ENCODE measurements at regions not wholly inside any gene's neighbourhood (a gene's known extent, or its start where the extent isn't known, plus 50 kb on each side); places are given as distances from the start of the nearest gene placed in this dataset.

DNA sequence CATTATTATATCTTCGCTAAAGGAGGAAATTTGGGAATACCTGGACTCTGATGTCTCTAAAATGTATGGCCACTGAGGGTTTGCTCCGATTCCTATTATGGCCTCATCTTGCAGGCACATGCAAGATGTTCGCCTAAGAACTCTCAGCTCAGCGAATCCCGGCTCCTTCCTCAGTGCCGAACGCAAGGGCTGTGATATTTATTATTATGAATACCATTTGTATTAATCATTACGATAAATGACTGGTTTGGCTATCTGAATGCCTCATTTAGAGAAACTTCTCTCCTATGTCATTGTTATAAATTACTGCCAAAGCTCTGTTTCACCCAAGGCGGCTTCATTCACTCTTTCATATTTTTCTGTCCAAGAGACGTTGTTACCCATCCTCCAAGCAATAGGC is 369.7 kb upstream of the TSHZ3 start:
- DNase-seq: no peak

GRCh38 chr19:31723101-31723500 is 373.9 kb upstream of the TSHZ3 start:
- no peak for DNase-seq

- DNase-seq: no peak
Measured at GRCh38 chr19:31725051-31725450, 375.8 kb upstream of the TSHZ3 start.

GRCh38 chr19:31727536-31727935 is 378.3 kb upstream of the TSHZ3 start:
- DNase-seq: no peak

- DNase-seq: no peak
Measured at GRCh38 chr19:31730270-31730669, 381.0 kb upstream of the TSHZ3 start.

DNA sequence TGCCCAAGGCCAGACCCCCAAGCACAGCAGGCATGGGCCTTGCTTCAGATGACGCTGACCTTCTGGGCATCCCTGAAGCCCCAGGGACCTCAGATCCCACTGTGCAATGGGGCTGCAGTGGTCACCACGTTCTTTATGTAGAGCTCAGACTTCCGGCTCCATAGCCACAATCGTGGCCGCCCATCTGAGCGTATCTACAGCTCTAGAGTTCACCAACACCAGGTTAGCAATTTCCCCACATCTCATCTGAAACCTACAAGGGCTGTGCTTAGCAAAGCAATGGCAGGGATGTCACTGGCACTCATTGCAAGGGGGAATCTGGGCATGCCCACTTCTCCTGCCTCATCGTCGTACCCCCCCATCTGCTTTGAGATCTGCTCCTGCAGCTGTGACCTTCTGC is 384.4 kb upstream of the TSHZ3 start:
- DNase-seq: no peak

- no peak for DNase-seq
Measured at GRCh38 chr19:31742249-31742648, 393.0 kb upstream of the TSHZ3 start.

GRCh38 chr19:31745731-31746130 is 396.5 kb upstream of the TSHZ3 start:
- DNase-seq: no peak

DNA sequence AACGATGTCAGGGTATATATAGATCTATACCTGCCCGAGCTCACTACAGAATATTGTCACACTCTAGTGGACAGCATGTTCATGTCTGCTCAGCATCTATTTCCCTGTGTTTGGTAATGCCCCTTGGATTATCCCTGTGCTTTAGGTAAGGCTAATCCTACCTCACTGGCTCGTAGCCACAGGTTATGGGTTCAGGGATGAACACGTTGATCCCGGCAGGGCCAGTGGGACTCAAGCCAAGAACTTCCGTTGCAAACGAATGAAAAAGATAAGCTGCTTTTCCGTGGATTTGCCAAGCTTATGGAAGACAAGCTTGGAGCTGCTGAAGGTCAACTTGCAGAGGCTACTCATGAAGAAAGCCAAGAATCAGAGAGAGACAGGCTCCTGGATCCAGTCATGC is 400.0 kb upstream of the TSHZ3 start:
- DNase-seq: no peak

DNA sequence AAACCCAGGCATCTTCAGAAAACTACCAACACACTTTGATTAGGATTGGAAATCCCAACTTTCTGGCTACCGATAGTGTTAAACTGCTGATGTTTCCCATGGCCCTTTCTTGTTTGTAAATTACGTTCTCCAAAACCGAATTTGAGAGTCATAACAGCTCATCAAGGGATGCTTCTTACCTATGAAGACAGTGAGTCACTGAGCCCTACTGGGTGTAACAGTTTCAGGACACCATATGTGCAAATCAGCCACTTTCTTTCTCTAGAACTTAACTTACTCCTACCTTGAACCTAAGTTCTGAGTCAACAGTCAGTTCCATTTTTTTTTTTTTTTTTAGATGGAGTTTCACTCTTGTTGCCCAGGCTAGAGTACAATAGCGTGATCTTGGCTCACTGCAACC is 410.1 kb upstream of the TSHZ3 start:
- no peak for DNase-seq

DNA sequence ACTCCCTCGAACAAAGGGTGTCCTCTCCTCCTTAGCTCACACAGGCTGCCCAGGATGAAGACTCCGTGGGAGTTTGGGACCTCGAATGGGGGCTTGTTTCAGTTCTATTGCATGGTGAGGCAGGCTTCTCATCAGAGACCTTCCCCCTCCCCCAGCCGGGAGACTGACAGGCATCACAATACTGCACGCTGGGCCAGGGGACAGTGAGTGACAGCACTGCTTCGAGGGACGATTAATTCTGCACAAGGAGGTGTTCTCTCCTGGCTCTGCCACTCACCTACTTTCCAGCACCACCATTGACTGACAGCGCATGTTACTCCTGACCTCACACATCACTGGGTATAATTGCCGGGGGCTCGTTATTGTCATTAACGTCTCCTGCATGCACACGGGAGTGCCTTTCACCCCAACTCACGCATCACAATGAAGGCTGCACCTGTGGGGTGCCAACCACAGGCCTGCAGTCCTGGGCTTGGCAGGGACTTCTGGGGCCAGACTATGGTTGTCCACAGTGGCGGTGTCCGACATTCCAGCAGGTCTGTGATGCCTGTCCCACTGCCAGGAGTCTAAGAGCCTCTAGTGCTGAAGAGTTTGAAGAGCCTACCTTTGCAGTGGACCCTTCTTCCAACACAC is 412.2 kb upstream of the TSHZ3 start:
- DNase-seq: no peak

- DNase-seq: no peak
Measured at GRCh38 chr19:31770223-31770622, 421.0 kb upstream of the TSHZ3 start.

GRCh38 chr19:31772915-31773314 is 423.7 kb upstream of the TSHZ3 start:
- no peak for DNase-seq

- no peak for DNase-seq
Measured at GRCh38 chr19:31781542-31781941, 432.3 kb upstream of the TSHZ3 start.

DNA sequence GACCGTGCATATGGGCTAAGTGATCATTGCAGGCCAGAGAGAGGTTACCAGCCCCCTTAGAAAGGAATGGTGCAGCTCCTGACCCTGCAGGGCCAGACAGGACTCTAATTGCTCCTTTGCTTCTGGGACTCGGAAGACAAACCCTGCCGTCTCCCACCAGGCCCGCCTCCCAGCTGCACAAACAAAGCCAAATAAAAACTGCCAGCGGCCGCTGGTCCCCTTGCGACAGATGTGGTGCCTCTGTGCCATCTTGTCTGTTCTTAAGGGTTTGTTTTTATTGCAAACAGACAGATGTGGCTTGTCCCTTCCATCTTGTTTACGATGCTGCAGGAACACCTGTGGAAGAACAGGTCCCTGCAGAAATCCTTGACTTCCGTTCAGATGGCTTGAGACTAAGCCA is 434.4 kb upstream of the TSHZ3 start:
- DNase-seq: no peak

DNA sequence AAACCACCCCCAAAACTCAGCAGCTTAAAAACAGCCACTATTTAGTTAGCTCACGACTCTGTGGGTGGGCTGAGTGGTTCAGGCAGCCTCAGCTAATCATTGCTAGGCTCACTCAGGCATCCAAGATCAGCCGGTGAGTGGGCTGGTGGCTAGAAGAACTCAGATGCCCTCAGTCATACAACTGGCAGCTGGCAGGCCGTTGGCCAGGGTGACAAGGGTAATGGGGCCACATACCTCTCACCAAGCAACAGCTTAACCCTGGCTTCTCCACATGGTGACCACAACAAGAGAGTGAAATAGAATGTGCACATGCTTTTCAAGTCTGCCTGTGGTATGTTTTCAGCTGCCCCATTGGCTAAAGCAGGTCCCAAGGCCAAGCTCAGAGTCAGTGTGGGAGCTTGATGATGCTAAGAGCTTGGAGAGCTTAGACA is 435.4 kb upstream of the TSHZ3 start:
- DNase-seq: no peak

- DNase-seq: no peak
Measured at GRCh38 chr19:31801611-31802010, 452.4 kb upstream of the TSHZ3 start.

DNA sequence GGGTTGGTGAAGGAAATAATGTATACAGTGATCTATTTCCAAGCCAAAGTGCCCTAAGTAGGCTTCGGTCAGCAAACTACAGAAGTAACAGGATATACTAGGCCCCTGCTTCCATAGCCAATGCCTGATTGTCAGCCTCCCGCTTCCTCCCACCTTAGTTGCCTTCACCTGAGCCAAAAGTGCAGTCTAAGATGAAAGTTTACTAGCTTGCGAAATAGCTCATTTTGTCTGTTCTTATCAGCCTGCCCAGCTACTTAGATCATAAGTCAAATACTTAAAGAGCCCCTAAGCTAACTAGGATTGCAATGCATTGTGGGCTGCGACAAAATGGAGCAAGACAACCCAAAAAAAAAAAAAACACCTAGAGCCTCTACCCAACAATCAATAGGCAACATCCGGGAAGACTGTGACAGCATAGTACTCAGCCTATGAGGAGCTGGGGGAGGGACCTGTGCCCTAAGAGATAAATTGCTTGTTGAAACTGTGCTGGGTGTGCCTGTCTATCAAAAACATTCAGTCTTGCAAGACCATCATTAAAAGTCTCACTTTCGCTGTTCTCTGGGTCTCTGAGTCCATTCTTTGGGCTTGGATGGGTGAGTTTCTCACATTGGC is 454.7 kb upstream of the TSHZ3 start:
- no peak for DNase-seq

DNA sequence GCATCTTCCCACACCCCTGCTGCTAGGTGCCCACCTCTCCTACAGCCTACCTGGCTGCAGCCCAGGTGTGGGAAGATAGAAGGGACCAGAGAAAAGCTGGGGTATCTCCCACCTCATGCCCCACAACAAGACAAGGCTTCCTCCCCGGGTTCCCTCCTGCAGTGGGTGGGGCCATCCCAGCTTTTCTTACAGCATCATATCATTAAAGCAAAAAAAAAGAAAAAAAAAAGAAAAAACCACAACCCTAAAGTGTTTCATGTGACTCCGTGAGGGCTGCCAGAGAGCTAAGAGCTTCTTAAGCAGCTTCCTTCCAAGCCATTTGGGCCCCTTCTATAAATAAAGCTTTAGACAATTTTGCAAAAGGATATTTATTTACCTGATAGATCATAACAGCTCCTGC is 455.4 kb upstream of the TSHZ3 start:
- DNase-seq: no peak

DNA sequence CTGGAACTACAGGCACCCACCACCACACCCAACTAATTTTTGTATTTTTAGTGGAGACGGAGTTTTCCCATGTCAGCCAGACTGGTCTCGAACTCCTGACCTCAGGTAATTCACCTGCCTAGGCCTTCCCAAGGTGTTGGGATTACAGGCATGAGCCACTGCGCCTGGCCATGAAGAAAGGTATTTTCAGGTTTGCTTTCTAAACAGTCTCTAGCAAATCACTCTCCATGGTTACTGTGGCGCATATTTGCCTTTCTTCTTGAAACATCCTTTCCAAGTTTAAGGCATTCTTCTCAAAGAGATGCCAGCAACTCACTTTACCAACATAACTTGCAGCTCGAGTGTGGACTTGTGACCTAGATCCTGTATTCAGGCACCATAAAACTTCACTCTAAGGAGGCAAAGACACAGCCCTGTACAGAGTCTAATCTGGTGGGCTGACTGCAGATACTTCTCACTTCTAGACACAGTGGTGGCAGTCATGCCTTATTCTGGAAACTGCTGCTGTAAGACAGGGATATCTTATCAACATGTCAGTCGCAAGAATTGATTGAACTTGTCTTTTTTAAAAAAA is 461.4 kb upstream of the TSHZ3 start:
- no peak for DNase-seq

GRCh38 chr19:31817971-31818797 is 468.9 kb upstream of the TSHZ3 start:
- DNase-seq: no peak

GRCh38 chr19:31818798-31819105 is 469.5 kb upstream of the TSHZ3 start:
- no peak for DNase-seq

DNA sequence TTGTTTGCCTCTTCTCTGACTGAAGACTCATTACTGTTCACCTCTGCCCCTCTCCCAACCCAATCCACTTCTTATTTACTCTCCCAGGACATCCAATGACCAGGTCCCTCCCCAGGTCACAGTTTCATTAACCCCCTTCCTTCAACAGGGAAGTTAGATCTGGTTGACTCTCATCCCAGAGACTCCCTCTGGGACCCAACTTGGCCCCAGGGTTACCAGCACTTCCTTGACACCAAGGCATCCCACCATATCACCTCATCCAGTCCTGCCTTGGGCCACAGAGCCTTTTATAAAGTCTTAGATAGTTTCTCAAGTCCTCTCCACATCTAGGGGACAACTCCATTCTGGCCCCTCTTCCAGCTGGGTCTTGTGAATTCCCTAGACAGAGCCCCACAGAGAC is 470.6 kb upstream of the TSHZ3 start:
- DNase-seq: no peak

DNA sequence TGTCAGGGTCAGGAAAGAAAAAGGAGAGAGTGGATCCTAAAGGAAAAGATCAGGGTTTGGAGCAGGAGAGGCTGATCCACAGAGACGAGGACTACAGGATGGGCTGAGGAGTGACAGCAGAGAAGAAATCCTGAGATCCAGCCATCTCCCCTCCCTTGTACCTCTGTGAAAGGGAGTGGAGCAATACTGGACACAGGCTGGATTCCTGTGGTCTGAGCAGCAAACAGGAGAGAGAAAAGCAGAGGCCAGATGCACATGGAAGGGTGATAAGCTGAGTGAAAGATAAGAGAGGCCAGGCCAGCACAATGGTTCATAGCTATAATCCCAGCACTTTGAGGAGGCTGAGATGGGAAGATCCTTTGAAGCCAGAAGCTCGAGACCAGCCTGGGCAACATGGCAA is 472.1 kb upstream of the TSHZ3 start:
- DNase-seq: no peak

All from activated gamma-delta T cell (primary cell).